ENCODE measurements at regions not wholly inside any gene's neighbourhood (a gene's known extent, or its start where the extent isn't known, plus 50 kb on each side); places are given as distances from the start of the nearest gene placed in this dataset.

- TF ChIP-seq TSHZ1 (tag by site-specific recombination; IDR thresholded peaks at IDR 0.05; ENCODE audit: borderline replicate concordance) (peak; percentile 55; the same call in 1 of the 2 replicates), ZFHX2 (tag by site-specific recombination; conservative IDR thresholded peaks at IDR 0.05) (peak; percentile 80), ZNF112 (tag by site-specific recombination; IDR thresholded peaks at IDR 0.05) (no peak), ZSCAN16 (tag by site-specific recombination; IDR thresholded peaks at IDR 0.05) (no peak), ZNF843 (tag by site-specific recombination; IDR thresholded peaks at IDR 0.05) (peak; percentile 100), KLF8 (tag by site-specific recombination; IDR thresholded peaks at IDR 0.05) (peak; percentile 88), ZNF274 (IDR thresholded peaks at IDR 0.05; ENCODE audit: low read length) (no peak), ZNF274 (tag by site-specific recombination; IDR thresholded peaks at IDR 0.05; ENCODE audit: borderline replicate concordance) (no peak), ZNF394 (tag by site-specific recombination; IDR thresholded peaks at IDR 0.05; ENCODE audit: borderline replicate concordance) (peak; percentile 47; the same call in 1 of the 2 replicates), ZNF776 (tag by site-specific recombination; IDR thresholded peaks at IDR 0.05; ENCODE audit: borderline replicate concordance) (no peak), ZNF768 (tag by site-specific recombination; IDR thresholded peaks at IDR 0.05) (no peak), ZNF24 (tag by site-specific recombination; IDR thresholded peaks at IDR 0.05) (peak; percentile 85; the same call in 1 of the 2 replicates), ZNF596 (tag by site-specific recombination; IDR thresholded peaks at IDR 0.05) (no peak), ZNF214 (tag by site-specific recombination; IDR thresholded peaks at IDR 0.05; ENCODE audit: borderline replicate concordance) (no peak), ZNF521 (tag by site-specific recombination; IDR thresholded peaks at IDR 0.05) (no peak), ZNF660 (tag by site-specific recombination; IDR thresholded peaks at IDR 0.05) (no peak; the same call in 1 of the 2 replicates), ZNF266 (tag by site-specific recombination; IDR thresholded peaks at IDR 0.05; ENCODE audit: low read depth) (no peak), GFI1B (tag by site-specific recombination; IDR thresholded peaks at IDR 0.05) (peak; percentile 52; the same call in 1 of the 2 replicates), ZNF2 (tag by site-specific recombination; IDR thresholded peaks at IDR 0.05) (peak; percentile 80; the same call in 1 of the 2 replicates), ZBTB26 (tag by site-specific recombination; optimal IDR thresholded peaks at IDR 0.05) (no peak), ZNF555 (tag by site-specific recombination; conservative IDR thresholded peaks at IDR 0.05) (no peak), ZNF624 (tag by site-specific recombination; IDR thresholded peaks at IDR 0.05) (no peak), ZSCAN18 (tag by site-specific recombination; IDR thresholded peaks at IDR 0.05) (no peak), ZNF366 (tag by site-specific recombination; conservative IDR thresholded peaks at IDR 0.05) (no peak), REST (tag by site-specific recombination; IDR thresholded peaks at IDR 0.05) (peak; percentile 32; the same call in 1 of the 2 replicates), ZNF433 (tag by site-specific recombination; IDR thresholded peaks at IDR 0.05; ENCODE audit: low read depth) (no peak), HOXC10 (CRISPR knock-in tag; IDR thresholded peaks at IDR 0.05) (no peak), SP2 (tag by site-specific recombination; IDR thresholded peaks at IDR 0.05) (no peak), TRIM28 (IDR thresholded peaks at IDR 0.05; ENCODE audit: borderline replicate concordance, low read length) (peak; percentile 86)
Measured at GRCh38 chr14:51581017-51581881, 70.5 kb upstream of the FRMD6 start (continued).
